Breast epithelium (tissue), 3 donors: ENCODE measurements at regions not wholly inside any gene's neighbourhood (a gene's known extent, or its start where the extent isn't known, plus 50 kb on each side); places are given as distances from the start of the nearest gene placed in this dataset.

Source experiments
- POLR2A ChIP-seq: fragments of 450-650 bp; IDR thresholded peaks from one replicate; pipeline ENCODE4 v1.6.1; 2016; ENCODE audit warnings: antibody characterized with exemption, mild to moderate bottlenecking, moderate library complexity
- TF ChIP-seq, protein P1 (sequence below), 3 donors: fragments of 450-650 bp; IDR thresholded peaks; one replicate each; pipeline ENCODE4 v1.5.1; 2016 to 2017; ENCODE audit warnings: antibody characterized with exemption in 3 of 3, mild to moderate bottlenecking in 3 of 3, moderate library complexity in 3 of 3

DNA sequence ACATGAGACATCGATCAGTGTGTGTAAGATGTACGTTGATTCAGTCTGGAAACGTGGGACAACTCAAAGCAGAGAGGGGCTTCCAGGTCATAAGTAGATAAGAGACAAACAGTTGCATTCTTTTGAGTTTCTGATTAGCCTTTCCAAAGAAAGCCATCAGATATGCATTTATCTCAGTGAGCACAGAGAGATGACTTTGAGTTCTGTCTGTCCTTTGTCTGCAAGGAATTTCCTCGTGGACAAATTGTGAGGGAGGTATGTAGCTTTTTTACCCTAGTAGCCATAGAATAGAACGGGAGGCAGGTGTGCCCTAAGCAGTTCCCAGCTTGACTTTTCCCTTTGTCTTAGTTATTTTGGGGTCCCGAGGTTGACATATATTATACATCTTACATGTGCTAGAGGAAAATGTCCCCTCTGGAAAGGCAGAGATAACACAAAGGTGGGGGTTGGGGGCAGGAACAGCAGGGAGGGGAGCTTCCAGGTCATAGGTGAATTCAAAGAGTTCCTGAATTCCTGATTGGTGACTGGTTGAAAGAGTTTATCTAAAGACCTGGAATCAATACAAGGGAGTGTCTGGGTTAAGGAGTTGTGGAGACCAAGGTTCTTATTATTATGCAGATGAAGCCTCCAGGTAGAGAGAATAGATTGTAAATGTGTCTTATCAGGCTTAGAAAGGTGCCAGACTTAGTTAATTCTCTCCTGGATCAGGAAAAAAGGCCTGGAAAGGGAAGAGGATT, 237.0 kb downstream of the NFATC2 start:
- TF ChIP-seq, protein P1, sequence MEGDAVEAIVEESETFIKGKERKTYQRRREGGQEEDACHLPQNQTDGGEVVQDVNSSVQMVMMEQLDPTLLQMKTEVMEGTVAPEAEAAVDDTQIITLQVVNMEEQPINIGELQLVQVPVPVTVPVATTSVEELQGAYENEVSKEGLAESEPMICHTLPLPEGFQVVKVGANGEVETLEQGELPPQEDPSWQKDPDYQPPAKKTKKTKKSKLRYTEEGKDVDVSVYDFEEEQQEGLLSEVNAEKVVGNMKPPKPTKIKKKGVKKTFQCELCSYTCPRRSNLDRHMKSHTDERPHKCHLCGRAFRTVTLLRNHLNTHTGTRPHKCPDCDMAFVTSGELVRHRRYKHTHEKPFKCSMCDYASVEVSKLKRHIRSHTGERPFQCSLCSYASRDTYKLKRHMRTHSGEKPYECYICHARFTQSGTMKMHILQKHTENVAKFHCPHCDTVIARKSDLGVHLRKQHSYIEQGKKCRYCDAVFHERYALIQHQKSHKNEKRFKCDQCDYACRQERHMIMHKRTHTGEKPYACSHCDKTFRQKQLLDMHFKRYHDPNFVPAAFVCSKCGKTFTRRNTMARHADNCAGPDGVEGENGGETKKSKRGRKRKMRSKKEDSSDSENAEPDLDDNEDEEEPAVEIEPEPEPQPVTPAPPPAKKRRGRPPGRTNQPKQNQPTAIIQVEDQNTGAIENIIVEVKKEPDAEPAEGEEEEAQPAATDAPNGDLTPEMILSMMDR (IDR thresholded peaks at IDR 0.05), result no peak
- TF ChIP-seq POLR2A, result no peak
